Endothelial cell of umbilical vein (primary cell): ENCODE measurements at regions not wholly inside any gene's neighbourhood (a gene's known extent, or its start where the extent isn't known, plus 50 kb on each side); places are given as distances from the start of the nearest gene placed in this dataset.

Experiments used
- BruUV-seq: library from RNA; stranded (reverse); fragments of 400-500 nt; replicated peaks from 2 replicates; lab custom pipeline; 2021; lab: Mats Ljungman, UMichigan
- CTCF ChIA-PET: fragments of 300-600, 350-600 bp; sonication (Branson Sonifier 250); formaldehyde crosslinking; loops from one replicate; lab custom pipeline; 2021; ENCODE audit warnings: antibody characterized with exemption, inconsistent platforms; lab: Charles Lee
- POLR2A ChIA-PET: fragments of 300-600, 350-600 bp; sonication (Branson Sonifier 250); formaldehyde crosslinking; loops from one replicate; lab custom pipeline; 2021; ENCODE audit warnings: antibody characterized with exemption, inconsistent platforms; lab: Charles Lee
- DNase-seq: peaks from one replicate; pipeline ENCODE4 v3.0.0-alpha.2; 2011; ENCODE audit warnings: low read depth, low spot score
- FAIRE-seq: peaks from 2 replicates; lab custom pipeline; 2011; peaks lifted over from hg19 to GRCh38; lab: Jason Lieb, UNC
- H2AFZ ChIP-seq: 2 replicates; pipeline ENCODE4 v1.6.0; 2012; ENCODE audit warnings: low read depth, low read length, control low read depth, inconsistent platforms
- H3K27ac ChIP-seq: 2 replicates; pipeline ENCODE4 v1.5.1; 2011; ENCODE audit warnings: low read depth, mild to moderate bottlenecking, control low read depth, low read length, moderate library complexity; ENCODE audit not compliant: insufficient read depth
- H3K27me3 ChIP-seq, 2 experiments: 2 replicates each; pipeline versions ENCODE4 v1.6.0 to v1.6.1; 2011; ENCODE audit warnings: low read length in 2 of 2, mixed read lengths in 1 of 2; ENCODE audit not compliant: control insufficient read depth in 2 of 2, insufficient read depth in 2 of 2
- H3K36me3 ChIP-seq, 2 experiments: 2 replicates in 1 of 2; 3 replicates in 1 of 2; pipeline ENCODE4 v1.5.1; 2011; ENCODE audit warnings: low read length in 2 of 2, mild to moderate bottlenecking in 1 of 2, moderate library complexity in 1 of 2; ENCODE audit not compliant: control insufficient read depth in 2 of 2, insufficient read depth in 2 of 2; ENCODE audit errors: extremely low read depth in 1 of 2
- H3K4me1 ChIP-seq: 3 replicates; pipeline ENCODE4 v1.5.1; 2011; ENCODE audit warnings: mild to moderate bottlenecking, low read length; ENCODE audit not compliant: control insufficient read depth, insufficient read depth; ENCODE audit errors: extremely low read depth
- H3K4me2 ChIP-seq: 2 replicates; pipeline ENCODE4 v1.6.1; 2011; ENCODE audit warnings: low read length, control low read depth, mixed read lengths; ENCODE audit not compliant: insufficient read depth
- H3K4me3 ChIP-seq, 3 experiments: fragments of 200-600 bp in 1 of 3; sonication (generic), shearing (Covaris generic) in 1 of 3; replicated peaks in 1 of 3; 2 replicates each; pipeline ENCODE4 v1.5.1; 2011 to 2016; ENCODE audit warnings: control low read depth in 3 of 3, low read length in 3 of 3, mild to moderate bottlenecking in 2 of 3, inconsistent platforms in 1 of 3, low read depth in 1 of 3, moderate library complexity in 1 of 3; ENCODE audit not compliant: insufficient read depth in 1 of 3
- H3K79me2 ChIP-seq: 2 replicates; pipeline ENCODE4 v1.6.0; 2012; ENCODE audit warnings: low read length, inconsistent platforms; ENCODE audit not compliant: control insufficient read depth, insufficient read depth
- H3K9ac ChIP-seq: replicated peaks from 2 replicates; pipeline ENCODE3; 2011; ENCODE audit warnings: low read length, control low read depth; ENCODE audit not compliant: insufficient read depth; ENCODE audit errors: extremely low read depth
- H3K9me1 ChIP-seq: replicated peaks from 3 replicates; pipeline ENCODE4 v1.6.0; 2011; ENCODE audit warnings: mild to moderate bottlenecking, low read length; ENCODE audit not compliant: control insufficient read depth, insufficient read depth; ENCODE audit errors: extremely low read depth
- H3K9me3 ChIP-seq: replicated peaks from 2 replicates; pipeline ENCODE4 v1.5.1; 2012; ENCODE audit warnings: low read length, inconsistent platforms; ENCODE audit not compliant: control insufficient read depth, insufficient read depth
- H4K20me1 ChIP-seq: replicated peaks from 2 replicates; pipeline ENCODE3; 2011; ENCODE audit warnings: mild to moderate bottlenecking, low read length; ENCODE audit not compliant: control insufficient read depth, insufficient read depth; ENCODE audit errors: extremely low read depth
- EZH2 ChIP-seq: IDR thresholded peaks from 2 replicates; pipeline ENCODE4 v1.6.1; 2012; ENCODE audit warnings: borderline replicate concordance, low read depth, mild to moderate bottlenecking, moderate library complexity, low read length, inconsistent platforms; ENCODE audit not compliant: severe bottlenecking
- FOS ChIP-seq: IDR thresholded peaks from 2 replicates; pipeline ENCODE4 v1.6.1; 2011; ENCODE audit warnings: mild to moderate bottlenecking, low read length, moderate library complexity, borderline replicate concordance; ENCODE audit not compliant: insufficient read depth
- GATA2 ChIP-seq: IDR thresholded peaks from 2 replicates; pipeline ENCODE4 v1.7.0; 2011; ENCODE audit warnings: low read depth, mild to moderate bottlenecking, moderate library complexity, mixed read lengths, low read length; ENCODE audit not compliant: insufficient read length, insufficient read depth
- JUN ChIP-seq: IDR thresholded peaks from 2 replicates; pipeline ENCODE4 v1.6.1; 2011; ENCODE audit warnings: borderline replicate concordance, low read depth; ENCODE audit not compliant: insufficient read length, insufficient read depth
- MAX ChIP-seq: IDR thresholded peaks from 2 replicates; pipeline ENCODE4 v1.6.1; 2011; ENCODE audit not compliant: insufficient read depth, insufficient read length
- MYC ChIP-seq: IDR thresholded peaks from one replicate; pipeline ENCODE4 v1.6.1; 2011; ENCODE audit warnings: mild to moderate bottlenecking, low read depth, low read length
- POLR2A ChIP-seq: IDR thresholded peaks from 2 replicates; pipeline ENCODE4 v1.6.1; 2012; ENCODE audit warnings: low read depth, mild to moderate bottlenecking, control low read depth, low read length
- POLR2AphosphoS5 ChIP-seq: IDR thresholded peaks from 2 replicates; pipeline ENCODE4 v1.6.1; 2012; ENCODE audit warnings: low read depth, mild to moderate bottlenecking, control low read depth, low read length, moderate library complexity; ENCODE audit not compliant: insufficient read depth
- dilution Hi-C: fragments of 300-500 bp; cut with MboI; formaldehyde crosslinking; loops from one replicate; pipeline ENCODE4 v1.15.0; 2019; ENCODE audit warnings: low sequenced_read_pairs; ENCODE audit not compliant: extremely low pct_ligation_motif_present
- intact Hi-C: fragments of 100-400 bp; cut with micrococcal nuclease; formaldehyde crosslinking; loops from one replicate; pipeline ENCODE4 v1.10.0; 2022
- TF ChIP-seq, protein P1 (sequence below), 2 donors: IDR thresholded peaks; 1 replicate in 1 of 2; 2 replicates in 1 of 2; pipeline ENCODE4 v1.5.1; 2011; ENCODE audit warnings: low read length in 2 of 2, mild to moderate bottlenecking in 2 of 2, moderate library complexity in 2 of 2, control low read depth in 1 of 2, inconsistent platforms in 1 of 2, low read depth in 1 of 2; ENCODE audit not compliant: insufficient read depth in 1 of 2; ENCODE audit errors: extremely low read depth in 1 of 2

DNA sequence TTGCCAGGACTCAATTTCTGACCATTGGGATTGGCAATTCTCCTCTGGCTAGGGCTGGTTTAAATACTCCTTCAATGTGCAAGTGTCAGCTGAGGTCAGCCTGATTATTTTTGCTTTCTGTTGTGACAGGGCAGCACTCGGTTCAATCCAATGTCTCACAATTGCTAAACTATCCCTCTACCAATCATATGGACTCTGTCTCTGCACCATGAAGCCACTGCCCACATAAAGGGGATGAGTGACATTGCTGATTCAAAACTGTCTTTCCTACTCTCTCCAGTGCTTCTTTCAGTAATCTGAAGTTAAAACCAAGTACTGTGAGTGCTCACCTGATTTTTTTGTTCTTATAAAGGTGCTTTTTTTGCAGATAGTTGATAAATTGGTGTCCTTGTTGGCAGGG, 1030.7 kb downstream of the GLUD2 start:
- Histone ChIP-seq H3K27me3 (no peaks in the 10 kb centered on the region), H3K4me3 (no peak overlapping the region), H2AFZ (no peak overlapping the region), H3K9me1 (no peaks in the 10 kb centered on the region), H3K4me1 (no peaks in the 10 kb centered on the region), H3K9ac (no peak overlapping the region), H3K9me3 (no peaks in the 10 kb centered on the region), H3K79me2 (no peaks in the 10 kb centered on the region), H3K36me3 (no peaks in the 10 kb centered on the region), H3K4me2 (no peak overlapping the region), H3K27ac (no peak overlapping the region), H4K20me1 (no peaks in the 10 kb centered on the region)
- TF ChIP-seq POLR2AphosphoS5 (no peak), FOS (no peak), EZH2 (no peak), JUN (no peak), POLR2A (no peak), MYC (no peak), MAX (no peak), GATA2 (no peak)
- TF ChIP-seq, protein P1, sequence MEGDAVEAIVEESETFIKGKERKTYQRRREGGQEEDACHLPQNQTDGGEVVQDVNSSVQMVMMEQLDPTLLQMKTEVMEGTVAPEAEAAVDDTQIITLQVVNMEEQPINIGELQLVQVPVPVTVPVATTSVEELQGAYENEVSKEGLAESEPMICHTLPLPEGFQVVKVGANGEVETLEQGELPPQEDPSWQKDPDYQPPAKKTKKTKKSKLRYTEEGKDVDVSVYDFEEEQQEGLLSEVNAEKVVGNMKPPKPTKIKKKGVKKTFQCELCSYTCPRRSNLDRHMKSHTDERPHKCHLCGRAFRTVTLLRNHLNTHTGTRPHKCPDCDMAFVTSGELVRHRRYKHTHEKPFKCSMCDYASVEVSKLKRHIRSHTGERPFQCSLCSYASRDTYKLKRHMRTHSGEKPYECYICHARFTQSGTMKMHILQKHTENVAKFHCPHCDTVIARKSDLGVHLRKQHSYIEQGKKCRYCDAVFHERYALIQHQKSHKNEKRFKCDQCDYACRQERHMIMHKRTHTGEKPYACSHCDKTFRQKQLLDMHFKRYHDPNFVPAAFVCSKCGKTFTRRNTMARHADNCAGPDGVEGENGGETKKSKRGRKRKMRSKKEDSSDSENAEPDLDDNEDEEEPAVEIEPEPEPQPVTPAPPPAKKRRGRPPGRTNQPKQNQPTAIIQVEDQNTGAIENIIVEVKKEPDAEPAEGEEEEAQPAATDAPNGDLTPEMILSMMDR (IDR thresholded peaks at IDR 0.05; ENCODE audit: extremely low read depth in 1 of 2, insufficient read depth in 1 of 2, low read depth in 1 of 2, low read length in 2 of 2), result no peak
- POLR2A ChIA-PET, result no interaction called here
- FAIRE-seq (no peak), DNase-seq (no peak)
- intact Hi-C loops (no loop called here), dilution Hi-C loops (no loop called here)
- no TSS peak for BruUV-seq
- CTCF ChIA-PET, result no interaction called here
